Loucy (cell line): ENCODE measurements at regions not wholly inside any gene's neighbourhood (a gene's known extent, or its start where the extent isn't known, plus 50 kb on each side); places are given as distances from the start of the nearest gene placed in this dataset.
"Not testable (repeated sequence)": the region's sequence is repeated elsewhere in the genome, so short reads cannot be mapped to it uniquely, and the experiment has no call there.

Experiments used
- H2AFZ ChIP-seq: fragments of 200-600 bp; sonication (generic); 2 replicates; pipeline ENCODE4 v1.6.0; 2016; ENCODE audit warnings: antibody characterized with exemption, mild to moderate bottlenecking, low read length, moderate library complexity
- H3F3A ChIP-seq: fragments of 200-600 bp; 2 replicates; pipeline ENCODE4 v1.6.0; 2016; ENCODE audit warnings: antibody characterized with exemption, low read depth, mild to moderate bottlenecking
- H3K27me3 ChIP-seq: fragments of 200-600 bp; sonication (generic); 2 replicates; pipeline ENCODE4 v1.6.1; 2014; ENCODE audit warnings: low read length, mild to moderate bottlenecking; ENCODE audit not compliant: insufficient read depth, poor library complexity, severe bottlenecking
- H3K36me3 ChIP-seq: fragments of 200-600 bp; sonication (generic); 2 replicates; pipeline ENCODE4 v1.6.1; 2016; ENCODE audit warnings: low read length; ENCODE audit not compliant: insufficient read depth
- H3K4me1 ChIP-seq: fragments of 200-600 bp; sonication (generic); 2 replicates; pipeline ENCODE4 v1.5.1; 2014; ENCODE audit warnings: low read length, mild to moderate bottlenecking; ENCODE audit not compliant: insufficient read depth, poor library complexity, severe bottlenecking
- H3K4me2 ChIP-seq: fragments of 200-600 bp; sonication (generic); 2 replicates; pipeline ENCODE4 v1.6.0; 2014; ENCODE audit warnings: antibody characterized with exemption, low read length, low read depth, mild to moderate bottlenecking; ENCODE audit not compliant: poor library complexity, severe bottlenecking
- H3K4me3 ChIP-seq: fragments of 200-600 bp; sonication (generic); 2 replicates; pipeline ENCODE4 v1.5.1; 2014; ENCODE audit warnings: low read length, mild to moderate bottlenecking, mixed read lengths; ENCODE audit not compliant: poor library complexity, severe bottlenecking
- H3K79me2 ChIP-seq: fragments of 200-600 bp; sonication (generic); 2 replicates; pipeline ENCODE4 v1.6.1; 2014; ENCODE audit warnings: low read length; ENCODE audit not compliant: insufficient read depth
- H3K9ac ChIP-seq: fragments of 200-600 bp; sonication (generic); 2 replicates; pipeline ENCODE4 v1.6.0; 2014; ENCODE audit warnings: mild to moderate bottlenecking, low read depth, low read length, moderate library complexity; ENCODE audit not compliant: poor library complexity, severe bottlenecking
- H3K9me2 ChIP-seq: fragments of 200-600 bp; sonication (generic); replicated peaks from 2 replicates; pipeline ENCODE4 v1.6.1; 2016; ENCODE audit warnings: low read depth, low read length, mixed read lengths
- H3K9me3 ChIP-seq: fragments of 200-600 bp; sonication (generic); 2 replicates; pipeline ENCODE4 v1.6.1; 2014; ENCODE audit warnings: mild to moderate bottlenecking, antibody characterized with exemption, low read length, low read depth; ENCODE audit not compliant: insufficient read depth
- H4K20me1 ChIP-seq: fragments of 200-600 bp; sonication (generic); 2 replicates; pipeline ENCODE4 v1.6.0; 2014; ENCODE audit warnings: antibody characterized with exemption, low read length, mild to moderate bottlenecking; ENCODE audit not compliant: insufficient read depth, poor library complexity, severe bottlenecking
- EZH2phosphoT487 ChIP-seq: fragments of 200-600 bp; IDR thresholded peaks from 2 replicates; pipeline ENCODE4 v1.6.1; 2018; ENCODE audit warnings: antibody characterized with exemption, mild to moderate bottlenecking, moderate library complexity, borderline replicate concordance
- TF ChIP-seq, protein P1 (sequence below): fragments of 200-600 bp; sonication (generic); conservative IDR thresholded peaks from 2 replicates; pipeline ENCODE4 v1.5.1; 2014; ENCODE audit warnings: mild to moderate bottlenecking, antibody characterized with exemption, low read length

DNA sequence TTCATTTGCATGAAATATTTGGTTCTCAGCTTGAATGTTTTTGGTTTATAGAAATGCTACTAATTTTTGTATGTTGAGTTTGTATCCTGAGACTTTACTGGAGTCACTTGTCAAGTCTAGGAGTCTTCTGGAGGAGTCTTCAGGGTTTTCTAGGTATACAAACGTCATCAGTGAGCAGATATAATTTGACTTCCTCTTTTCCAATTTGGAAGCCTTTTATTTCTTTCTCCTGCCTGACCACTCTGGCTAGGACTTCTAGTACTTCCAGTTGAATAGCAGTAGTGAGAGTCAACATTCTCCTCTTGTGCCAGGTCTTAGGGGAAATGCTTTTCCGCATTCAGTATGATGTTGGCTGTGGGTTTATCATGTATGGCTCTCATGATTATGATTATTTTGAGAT, 55.4 kb upstream of the THUMPD2 start:
- no peak for TF ChIP-seq EZH2phosphoT487
- TF ChIP-seq, protein P1, sequence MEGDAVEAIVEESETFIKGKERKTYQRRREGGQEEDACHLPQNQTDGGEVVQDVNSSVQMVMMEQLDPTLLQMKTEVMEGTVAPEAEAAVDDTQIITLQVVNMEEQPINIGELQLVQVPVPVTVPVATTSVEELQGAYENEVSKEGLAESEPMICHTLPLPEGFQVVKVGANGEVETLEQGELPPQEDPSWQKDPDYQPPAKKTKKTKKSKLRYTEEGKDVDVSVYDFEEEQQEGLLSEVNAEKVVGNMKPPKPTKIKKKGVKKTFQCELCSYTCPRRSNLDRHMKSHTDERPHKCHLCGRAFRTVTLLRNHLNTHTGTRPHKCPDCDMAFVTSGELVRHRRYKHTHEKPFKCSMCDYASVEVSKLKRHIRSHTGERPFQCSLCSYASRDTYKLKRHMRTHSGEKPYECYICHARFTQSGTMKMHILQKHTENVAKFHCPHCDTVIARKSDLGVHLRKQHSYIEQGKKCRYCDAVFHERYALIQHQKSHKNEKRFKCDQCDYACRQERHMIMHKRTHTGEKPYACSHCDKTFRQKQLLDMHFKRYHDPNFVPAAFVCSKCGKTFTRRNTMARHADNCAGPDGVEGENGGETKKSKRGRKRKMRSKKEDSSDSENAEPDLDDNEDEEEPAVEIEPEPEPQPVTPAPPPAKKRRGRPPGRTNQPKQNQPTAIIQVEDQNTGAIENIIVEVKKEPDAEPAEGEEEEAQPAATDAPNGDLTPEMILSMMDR: no peak
- H3F3A ChIP-seq: no peaks in the 10 kb centered on the region
- H3K4me3 ChIP-seq: no peak overlapping the region
- no peaks in the 10 kb centered on the region for H3K79me2 ChIP-seq
- no peaks in the 10 kb centered on the region for H3K36me3 ChIP-seq
- H2AFZ ChIP-seq: no peak overlapping the region
- no peak overlapping the region for H3K4me2 ChIP-seq
- H4K20me1 ChIP-seq: no peaks in the 10 kb centered on the region
- H3K9me3 ChIP-seq: no peaks in the 10 kb centered on the region; the same call in 1 of the 2 replicates
- H3K27me3 ChIP-seq: no peaks in the 10 kb centered on the region
- H3K9me2 ChIP-seq: no peaks in the 10 kb centered on the region
- H3K4me1 ChIP-seq: peaks cover 15% of the 10 kb centered on the region
- no peak overlapping the region for H3K9ac ChIP-seq

DNA sequence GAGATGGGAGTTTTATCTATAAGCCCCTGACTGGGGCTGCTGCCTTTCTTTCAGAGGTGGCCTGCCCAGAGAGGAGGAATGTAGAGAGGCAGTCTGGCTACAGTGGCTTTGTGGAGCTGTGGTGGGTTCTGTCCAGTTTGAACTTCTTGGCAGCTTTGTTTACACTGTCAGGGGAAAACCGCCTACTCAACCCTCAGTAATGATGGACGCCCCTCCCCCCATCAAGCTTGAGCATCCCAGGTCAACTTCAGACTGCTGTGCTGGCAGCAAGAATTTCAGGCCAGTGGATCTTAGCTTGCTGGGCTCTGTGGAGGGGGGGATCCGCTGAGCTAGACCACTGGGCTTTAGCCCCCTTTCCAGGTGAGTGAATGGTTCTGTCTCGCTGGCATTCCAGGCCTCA, 51.6 kb upstream of the THUMPD2 start:
- H3K9me3 ChIP-seq, H2AFZ ChIP-seq: not testable (repeated sequence)

More for the DNA sequence above, 51.6 kb upstream of the THUMPD2 start:
- H3F3A ChIP-seq, H3K9ac ChIP-seq, H3K4me1 ChIP-seq, H3K4me2 ChIP-seq, H3K79me2 ChIP-seq, H3K4me3 ChIP-seq, H4K20me1 ChIP-seq, H3K27me3 ChIP-seq, H3K9me2 ChIP-seq, H3K36me3 ChIP-seq: not testable (repeated sequence)
